NCI-H2107 treated with DMSO at 0.1 percent for 48 hours (cell line): ENCODE measurements at regions not wholly inside any gene's neighbourhood (a gene's known extent, or its start where the extent isn't known, plus 50 kb on each side); places are given as distances from the start of the nearest gene placed in this dataset.
"Not testable (repeated sequence)": the region's sequence is repeated elsewhere in the genome, so short reads cannot be mapped to it uniquely, and the experiment has no call there.

Experiments
- DNase-seq: peaks from one replicate; lab custom pipeline; 2025; ENCODE audit not compliant: unreplicated experiment; lab: John Stamatoyannopoulos, UW

GRCh38 chr5:126277762-126278161 lies 145.4 kb upstream of the GRAMD2B start:
- DNase-seq = no peak

- DNase-seq = no peak
Observed at GRCh38 chr5:126280343-126280742, 142.9 kb upstream of the GRAMD2B start.

GRCh38 chr5:126280846-126281245 lies 142.4 kb upstream of the GRAMD2B start:
- DNase-seq = no peak

- no peak for DNase-seq
Observed at GRCh38 chr5:126284977-126285696, 138.1 kb upstream of the GRAMD2B start.

- not testable (repeated sequence) for DNase-seq
Observed at GRCh38 chr5:126296121-126296520, 127.1 kb upstream of the GRAMD2B start.

GRCh38 chr5:126300293-126300692 lies 122.9 kb upstream of the GRAMD2B start:
- no peak for DNase-seq

- DNase-seq = no peak
Observed at GRCh38 chr5:126301056-126301455, 122.2 kb upstream of the GRAMD2B start.

GRCh38 chr5:126309860-126310259 lies 113.3 kb upstream of the GRAMD2B start:
- no peak for DNase-seq

- DNase-seq = no peak
Observed at GRCh38 chr5:126311766-126312165, 111.4 kb upstream of the GRAMD2B start.

GRCh38 chr5:126315341-126315740 lies 107.9 kb upstream of the GRAMD2B start:
- DNase-seq = no peak

- DNase-seq = no peak
Observed at GRCh38 chr5:126332326-126332725, 90.9 kb upstream of the GRAMD2B start.

- no peak for DNase-seq
Observed at GRCh38 chr5:126334760-126335159, 88.4 kb upstream of the GRAMD2B start.

GRCh38 chr5:126335886-126336285 lies 87.3 kb upstream of the GRAMD2B start:
- DNase-seq = no peak

- DNase-seq = no peak
Observed at GRCh38 chr5:126338635-126339034, 84.6 kb upstream of the GRAMD2B start.

- DNase-seq = peak; percentile 51
Observed at GRCh38 chr5:126339215-126339805, 83.9 kb upstream of the GRAMD2B start.

- no peak for DNase-seq
Observed at GRCh38 chr5:126341906-126342630, 81.1 kb upstream of the GRAMD2B start.

- DNase-seq = no peak
Observed at GRCh38 chr5:126348855-126349635, 74.2 kb upstream of the GRAMD2B start.

GRCh38 chr5:126351153-126351552 lies 72.1 kb upstream of the GRAMD2B start:
- DNase-seq = no peak

GRCh38 chr5:126354012-126354857 lies 69.0 kb upstream of the GRAMD2B start:
- peak; percentile 16 for DNase-seq
